HG03064 (cell line): ENCODE measurements at regions not wholly inside any gene's neighbourhood (a gene's known extent, or its start where the extent isn't known, plus 50 kb on each side); places are given as distances from the start of the nearest gene placed in this dataset.

Experiments used
- ATAC-seq: cut with Tn5 transposase; IDR thresholded peaks from one replicate; pipeline ENCODE4 v1.9.1; 2021; ENCODE audit warnings: low read depth; ENCODE audit not compliant: unreplicated experiment

GRCh38 chr3:177932750-177933660 is 603.2 kb upstream of the KCNMB2 start:
- ATAC-seq, result no peak

GRCh38 chr3:177934001-177934891 is 602.0 kb upstream of the KCNMB2 start:
- ATAC-seq, result no peak

- ATAC-seq, result no peak
Observed at GRCh38 chr3:177935047-177935446, 601.2 kb upstream of the KCNMB2 start.

GRCh38 chr3:177936721-177937120 is 599.5 kb upstream of the KCNMB2 start:
- no peak for ATAC-seq

- ATAC-seq, result no peak
Observed at GRCh38 chr3:177942911-177943310, 593.3 kb upstream of the KCNMB2 start.

- ATAC-seq, result no peak
Observed at GRCh38 chr3:177944228-177944661, 592.0 kb upstream of the KCNMB2 start.

- no peak for ATAC-seq
Observed at GRCh38 chr3:177946048-177946447, 590.2 kb upstream of the KCNMB2 start.

GRCh38 chr3:177946497-177946896 is 589.7 kb upstream of the KCNMB2 start:
- ATAC-seq, result no peak

GRCh38 chr3:177946936-177947335 is 589.3 kb upstream of the KCNMB2 start:
- ATAC-seq, result no peak

- no peak for ATAC-seq
Observed at GRCh38 chr3:177947901-177948300, 588.3 kb upstream of the KCNMB2 start.

- ATAC-seq, result no peak
Observed at GRCh38 chr3:177948716-177949425, 587.4 kb upstream of the KCNMB2 start.

GRCh38 chr3:177959188-177959587 is 577.0 kb upstream of the KCNMB2 start:
- no peak for ATAC-seq

GRCh38 chr3:177960014-177960413 is 576.2 kb upstream of the KCNMB2 start:
- no peak for ATAC-seq

- ATAC-seq, result no peak
Observed at GRCh38 chr3:177960722-177961121, 575.5 kb upstream of the KCNMB2 start.

- no peak for ATAC-seq
Observed at GRCh38 chr3:177961784-177962183, 574.5 kb upstream of the KCNMB2 start.

- no peak for ATAC-seq
Observed at GRCh38 chr3:177966493-177966892, 569.7 kb upstream of the KCNMB2 start.

GRCh38 chr3:177968891-177969290 is 567.3 kb upstream of the KCNMB2 start:
- ATAC-seq, result no peak

- ATAC-seq, result no peak
Observed at GRCh38 chr3:177973241-177973840, 562.9 kb upstream of the KCNMB2 start.

- ATAC-seq, result no peak
Observed at GRCh38 chr3:177976241-177976640, 560.0 kb upstream of the KCNMB2 start.

- no peak for ATAC-seq
Observed at GRCh38 chr3:177976866-177977265, 559.4 kb upstream of the KCNMB2 start.
